IMR-90 (cell line): ENCODE measurements at regions not wholly inside any gene's neighbourhood (a gene's known extent, or its start where the extent isn't known, plus 50 kb on each side); places are given as distances from the start of the nearest gene placed in this dataset.

ENCODE experiments used
- ATAC-seq: fragments of 200-7000 bp; cut with Tn5 transposase; 2 replicates; pipeline ENCODE4 v1.9.1; 2020; ENCODE audit warnings: low read depth, mild to moderate bottlenecking, moderate library complexity
- BruUV-seq: library from RNA; stranded (reverse); fragments of 400-500 nt; replicated peaks from 2 replicates; lab custom pipeline; 2021; lab: Mats Ljungman, UMichigan
- CTCF ChIA-PET: fragments of 300-600 bp; formaldehyde crosslinking; extraction: SDS; loops from one replicate; lab custom pipeline; 2021; ENCODE audit warnings: antibody characterized with exemption; lab: Yijun Ruan, JAX
- POLR2A ChIA-PET: fragments of 300-600 bp; sonication (Branson Sonifier 250); formaldehyde crosslinking; loops from one replicate; lab custom pipeline; 2022; ENCODE audit warnings: antibody characterized with exemption; ENCODE audit not compliant: unreplicated experiment; lab: Charles Lee
- DNase-seq: peaks from one replicate; pipeline ENCODE4 v3.0.0; 2013
- H2AFZ ChIP-seq: replicated peaks from 2 replicates; pipeline ENCODE3; 2013; ENCODE audit warnings: low read length, mild to moderate bottlenecking; ENCODE audit not compliant: poor library complexity
- H2AK5ac ChIP-seq: 2 replicates; pipeline ENCODE4 v1.6.1; 2013; ENCODE audit warnings: low read depth, low read length, inconsistent platforms
- H2AK9ac ChIP-seq: replicated peaks from 2 replicates; pipeline ENCODE3; 2013; ENCODE audit warnings: mild to moderate bottlenecking, low read depth, low read length, moderate library complexity; ENCODE audit not compliant: poor library complexity
- H2BK120ac ChIP-seq: 2 replicates; pipeline ENCODE4 v1.6.1; 2013; ENCODE audit warnings: low read depth, low read length, inconsistent platforms
- H2BK15ac ChIP-seq: 3 replicates; pipeline ENCODE4 v1.6.1; 2013; ENCODE audit warnings: low read depth, low read length, inconsistent platforms
- H2BK20ac ChIP-seq: 2 replicates; pipeline ENCODE4 v1.6.1; 2013; ENCODE audit warnings: low read depth, mild to moderate bottlenecking, inconsistent platforms, low read length, moderate library complexity
- H2BK5ac ChIP-seq: 2 replicates; pipeline ENCODE4 v1.6.1; 2013; ENCODE audit warnings: mild to moderate bottlenecking, low read depth, low read length, inconsistent platforms; ENCODE audit not compliant: poor library complexity, severe bottlenecking
- H3K14ac ChIP-seq: replicated peaks from 2 replicates; pipeline ENCODE4 v1.6.1; 2013; ENCODE audit warnings: low read depth, low read length, inconsistent platforms
- H3K18ac ChIP-seq: 2 replicates; pipeline ENCODE4 v1.6.1; 2013; ENCODE audit warnings: low read depth, low read length, control low read depth
- H3K23ac ChIP-seq: 2 replicates; pipeline ENCODE4 v1.6.1; 2013; ENCODE audit warnings: low read depth, low read length, inconsistent platforms
- H3K27ac ChIP-seq: 2 replicates; pipeline ENCODE4 v1.5.1; 2013; ENCODE audit warnings: mild to moderate bottlenecking, control low read depth, low read length; ENCODE audit not compliant: insufficient read depth
- H3K27me3 ChIP-seq: 2 replicates; pipeline ENCODE4 v1.6.1; 2013; ENCODE audit warnings: low read length; ENCODE audit not compliant: control insufficient read depth, insufficient read depth
- H3K36me3 ChIP-seq: 2 replicates; pipeline ENCODE4 v1.6.1; 2013; ENCODE audit warnings: low read length, mixed read lengths; ENCODE audit not compliant: control insufficient read depth, insufficient read depth
- H3K4ac ChIP-seq: 2 replicates; pipeline ENCODE4 v1.6.1; 2013; ENCODE audit warnings: low read depth, low read length, inconsistent platforms
- H3K4me1 ChIP-seq: 2 replicates; pipeline ENCODE4 v1.6.1; 2013; ENCODE audit warnings: low read length, mixed read lengths; ENCODE audit not compliant: control insufficient read depth, insufficient read depth
- H3K4me2 ChIP-seq: 2 replicates; pipeline ENCODE4 v1.6.1; 2013; ENCODE audit warnings: low read depth, mild to moderate bottlenecking, control low read depth, low read length, moderate library complexity
- H3K4me3 ChIP-seq: 2 replicates; pipeline ENCODE4 v1.5.1; 2013; ENCODE audit warnings: low read depth, mild to moderate bottlenecking, control low read depth, low read length, moderate library complexity; ENCODE audit not compliant: insufficient read depth
- H3K56ac ChIP-seq: 2 replicates; pipeline ENCODE4 v1.6.1; 2013; ENCODE audit warnings: low read length, inconsistent platforms; ENCODE audit not compliant: insufficient read depth; ENCODE audit errors: extremely low read depth
- H3K79me1 ChIP-seq, 2 experiments: 2 replicates each; pipeline ENCODE4 v1.6.1; 2013; ENCODE audit warnings: low read length in 2 of 2, inconsistent platforms in 1 of 2, low read depth in 1 of 2
- H3K9ac ChIP-seq: 2 replicates; pipeline ENCODE4 v1.6.1; 2013; ENCODE audit warnings: low read depth, low read length, control low read depth
- H3K9me1 ChIP-seq: 2 replicates; pipeline ENCODE4 v1.6.1; 2013; ENCODE audit warnings: low read length, inconsistent platforms; ENCODE audit not compliant: insufficient read depth
- H3K9me3 ChIP-seq: 2 replicates; pipeline ENCODE4 v1.6.1; 2013; ENCODE audit warnings: low read length; ENCODE audit not compliant: control insufficient read depth, insufficient read depth
- H4K20me1 ChIP-seq: 2 replicates; pipeline ENCODE4 v1.6.1; 2013; ENCODE audit warnings: low read length, inconsistent platforms; ENCODE audit not compliant: insufficient read depth
- H4K5ac ChIP-seq: 2 replicates; pipeline ENCODE4 v1.6.1; 2013; ENCODE audit warnings: mild to moderate bottlenecking, low read depth, low read length, control low read depth
- H4K8ac ChIP-seq, 2 experiments: 2 replicates each; pipeline ENCODE4 v1.6.1; 2013; ENCODE audit warnings: low read depth in 2 of 2, low read length in 2 of 2, control low read depth in 1 of 2, inconsistent platforms in 1 of 2
- H4K91ac ChIP-seq: 2 replicates; pipeline ENCODE4 v1.6.1; 2013; ENCODE audit warnings: low read depth, low read length, inconsistent platforms; ENCODE audit not compliant: insufficient read depth
- RAD21 ChIP-seq: IDR thresholded peaks from 2 replicates; pipeline ENCODE4 v1.6.1; 2012; ENCODE audit warnings: low read length, improper control_type of control experiment
- RCOR1 ChIP-seq: IDR thresholded peaks from 2 replicates; pipeline ENCODE4 v1.6.1; 2012; ENCODE audit warnings: mild to moderate bottlenecking, low read length, improper control_type of control experiment; ENCODE audit not compliant: insufficient replicate concordance
- WGBS, 2 experiments: methylation state at CpG; one replicate each; pipeline versions ENCODE4 v1.1.5 to v1.1.7; 2013; ENCODE audit warnings: missing lambda C conversion rate in 2 of 2; ENCODE audit not compliant: insufficient read length in 1 of 2; ENCODE audit errors: extremely low coverage in 2 of 2; 5-methylcytosine and 5-hydroxymethylcytosine counted together
- dilution Hi-C: fragments of 300-500 bp; cut with HindIII; formaldehyde crosslinking; loops from one replicate; pipeline ENCODE4 v1.14.3; 2018; ENCODE audit warnings: low sequenced_read_pairs; ENCODE audit not compliant: unreplicated experiment
- in situ Hi-C: fragments of 300-500 bp; cut with MboI; formaldehyde crosslinking; loops from 3 replicates; pipeline ENCODE4 v1.14.3; 2019; ENCODE audit warnings: low sequenced_read_pairs, inconsistent platforms, mixed read lengths
- intact Hi-C: fragments of 100-400 bp; cut with micrococcal nuclease; formaldehyde crosslinking; loops from 2 replicates; pipeline ENCODE4 v1.10.0; 2022

DNA sequence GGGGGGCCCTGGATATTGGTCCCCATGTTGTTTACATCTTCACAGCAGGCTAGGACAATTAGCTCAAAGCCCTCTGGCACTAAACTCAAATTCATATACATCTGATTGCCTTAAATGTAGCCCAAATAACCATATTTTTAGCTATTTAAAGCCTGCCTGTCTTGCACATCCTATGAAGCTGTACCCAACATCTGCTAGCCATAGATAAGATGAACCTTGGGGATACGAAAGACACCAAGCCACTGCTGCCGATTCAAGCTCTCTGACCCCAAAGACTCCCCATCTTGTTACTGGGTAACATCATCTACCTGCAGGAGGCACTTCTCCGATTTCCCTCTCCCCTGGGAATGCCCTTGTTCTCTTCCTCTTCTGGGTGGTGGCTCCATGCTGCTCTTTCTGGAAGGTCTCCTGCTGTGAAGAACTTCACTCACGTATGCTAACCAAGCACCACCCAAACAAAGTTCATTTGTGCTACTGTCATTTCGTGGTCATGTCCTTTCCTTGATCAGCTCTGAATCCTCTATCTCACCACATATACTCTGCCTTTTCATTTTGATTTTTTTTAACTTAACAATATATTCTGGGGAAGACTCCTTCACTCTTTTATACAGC lies 107.7 kb upstream of the ATXN3L start:
- no peak overlapping the region for H3K56ac ChIP-seq
- dilution Hi-C loops (no loop called here), in situ Hi-C loops (no loop called here), intact Hi-C loops (loop anchor here (5.0 kb wide), 2 partner anchors 145 to 1425 kb away; no protein-coding TSS in a partner anchor)
- H4K20me1 ChIP-seq, result no peaks in the 10 kb centered on the region
- peak overlapping the region; percentile 83 for H3K14ac ChIP-seq
- no peaks in the 10 kb centered on the region for H3K9me3 ChIP-seq
- ATAC-seq, result no peak
- H4K8ac ChIP-seq, result peak overlapping the region; percentile 9 to 46; a peak in 1 of 4 replicates
- TF ChIP-seq RCOR1 (no peak), RAD21 (no peak)
- peak overlapping the region; percentile 53 for H4K5ac ChIP-seq
- peak overlapping the region; percentile 77 for H3K4ac ChIP-seq
- H4K91ac ChIP-seq, result peak overlapping the region; percentile 69
- H3K79me1 ChIP-seq, result no peaks in the 10 kb centered on the region
- H2BK15ac ChIP-seq, result peak overlapping the region; percentile 91; the same call in 1 of the 3 replicates
- H2AK9ac ChIP-seq, result peak overlapping the region; percentile 43
- BruUV-seq, result no TSS peak
- no peak for DNase-seq
- peak overlapping the region; percentile 56; the same call in 1 of the 2 replicates for H2AK5ac ChIP-seq
- H2BK120ac ChIP-seq, result peak overlapping the region; percentile 85
- peak overlapping the region; percentile 83 for H2BK20ac ChIP-seq
- POLR2A ChIA-PET, result no interaction called here
- H2AFZ ChIP-seq, result no peak overlapping the region
- H3K36me3 ChIP-seq, result no peaks in the 10 kb centered on the region
- WGBS, 2 experiments, result 33% methylated on average over 1 of the region's 5 CpGs; no CpG with 5 or more reads in 1 of the 2 experiments
- no peak overlapping the region for H3K4me2 ChIP-seq
- no peak overlapping the region for H3K4me3 ChIP-seq
- H3K27me3 ChIP-seq, result no peaks in the 10 kb centered on the region
- peak overlapping the region; percentile 3; the same call in 1 of the 2 replicates for H3K27ac ChIP-seq
- H3K23ac ChIP-seq, result no peak overlapping the region
- peak overlapping the region; percentile 43 for H2BK5ac ChIP-seq
- no peak overlapping the region for H3K9ac ChIP-seq
- CTCF ChIA-PET, result interaction anchor here (0.5 kb wide), 1 partner anchor 51 kb away, joined by 3 read pairs; no protein-coding TSS in a partner anchor
- H3K18ac ChIP-seq, result peak overlapping the region; percentile 61
- H3K4me1 ChIP-seq, result peaks cover 9% of the 10 kb centered on the region
- peaks cover 4% of the 10 kb centered on the region; the same call in 1 of the 2 replicates for H3K9me1 ChIP-seq
